Mesothelial cell of epicardium (in vitro differentiated cells): ENCODE measurements at regions not wholly inside any gene's neighbourhood (a gene's known extent, or its start where the extent isn't known, plus 50 kb on each side); places are given as distances from the start of the nearest gene placed in this dataset.

ENCODE experiments used
- DNase-seq, 2 experiments: peaks; one replicate each; pipeline ENCODE4 v3.0.0; 2021; ENCODE audit warnings: low spot score in 2 of 2; ENCODE audit not compliant: unreplicated experiment in 2 of 2
- H3K27ac Mint-ChIP-seq: 2 replicates; pipeline ENCODE4 v1.8.0; 2021; ENCODE audit warnings: mixed read lengths
- H3K27me3 Mint-ChIP-seq: 2 replicates; pipeline ENCODE4 v1.8.0; 2021; ENCODE audit warnings: low read depth, mixed read lengths
- H3K36me3 Mint-ChIP-seq: 2 replicates; pipeline ENCODE4 v1.8.0; 2021; ENCODE audit warnings: mixed read lengths
- H3K4me1 Mint-ChIP-seq: 2 replicates; pipeline ENCODE4 v1.8.0; 2021; ENCODE audit warnings: mixed read lengths
- H3K4me3 Mint-ChIP-seq: 2 replicates; pipeline ENCODE4 v1.8.0; 2021; ENCODE audit warnings: mild to moderate bottlenecking, moderate library complexity, mixed read lengths
- H3K9me3 Mint-ChIP-seq: 2 replicates; pipeline ENCODE4 v1.8.0; 2021; ENCODE audit warnings: mixed read lengths
- TF ChIP-seq, protein P1 (sequence below): fragments of 200-600 bp; sonication (generic); IDR thresholded peaks from one replicate; pipeline ENCODE4 v1.5.0; 2021; ENCODE audit warnings: antibody characterized with exemption; ENCODE audit not compliant: unreplicated experiment

DNA sequence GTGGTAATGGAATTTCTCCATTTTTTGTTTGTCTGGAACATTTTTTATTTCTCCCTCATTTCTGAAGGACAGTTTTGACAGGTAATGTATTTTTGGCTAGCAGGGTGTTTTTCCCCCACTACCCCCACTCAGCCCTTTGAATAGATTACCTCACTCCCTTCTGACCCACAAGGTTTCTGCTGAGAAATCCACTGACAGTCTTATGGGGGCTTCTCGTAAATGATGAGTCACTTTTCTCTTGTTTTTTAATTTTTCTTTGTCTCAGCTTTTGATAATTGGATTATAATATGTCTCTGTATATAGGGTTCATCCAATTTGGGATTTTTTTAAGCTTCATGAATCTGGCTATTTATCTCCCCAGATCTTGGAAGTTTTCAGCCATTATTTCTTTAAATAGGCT lies 74.7 kb upstream of the CCDC71L start:
- Mint-ChIP-seq H3K27me3 (no peaks in the 10 kb centered on the region), H3K4me1 (peaks cover 5% of the 10 kb centered on the region), H3K4me3 (no peak overlapping the region), H3K36me3 (peaks cover 2% of the 10 kb centered on the region), H3K9me3 (peaks cover 26% of the 10 kb centered on the region), H3K27ac (no peak overlapping the region)
- DNase-seq = no peak
- TF ChIP-seq, protein P1, sequence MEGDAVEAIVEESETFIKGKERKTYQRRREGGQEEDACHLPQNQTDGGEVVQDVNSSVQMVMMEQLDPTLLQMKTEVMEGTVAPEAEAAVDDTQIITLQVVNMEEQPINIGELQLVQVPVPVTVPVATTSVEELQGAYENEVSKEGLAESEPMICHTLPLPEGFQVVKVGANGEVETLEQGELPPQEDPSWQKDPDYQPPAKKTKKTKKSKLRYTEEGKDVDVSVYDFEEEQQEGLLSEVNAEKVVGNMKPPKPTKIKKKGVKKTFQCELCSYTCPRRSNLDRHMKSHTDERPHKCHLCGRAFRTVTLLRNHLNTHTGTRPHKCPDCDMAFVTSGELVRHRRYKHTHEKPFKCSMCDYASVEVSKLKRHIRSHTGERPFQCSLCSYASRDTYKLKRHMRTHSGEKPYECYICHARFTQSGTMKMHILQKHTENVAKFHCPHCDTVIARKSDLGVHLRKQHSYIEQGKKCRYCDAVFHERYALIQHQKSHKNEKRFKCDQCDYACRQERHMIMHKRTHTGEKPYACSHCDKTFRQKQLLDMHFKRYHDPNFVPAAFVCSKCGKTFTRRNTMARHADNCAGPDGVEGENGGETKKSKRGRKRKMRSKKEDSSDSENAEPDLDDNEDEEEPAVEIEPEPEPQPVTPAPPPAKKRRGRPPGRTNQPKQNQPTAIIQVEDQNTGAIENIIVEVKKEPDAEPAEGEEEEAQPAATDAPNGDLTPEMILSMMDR = no peak

DNA sequence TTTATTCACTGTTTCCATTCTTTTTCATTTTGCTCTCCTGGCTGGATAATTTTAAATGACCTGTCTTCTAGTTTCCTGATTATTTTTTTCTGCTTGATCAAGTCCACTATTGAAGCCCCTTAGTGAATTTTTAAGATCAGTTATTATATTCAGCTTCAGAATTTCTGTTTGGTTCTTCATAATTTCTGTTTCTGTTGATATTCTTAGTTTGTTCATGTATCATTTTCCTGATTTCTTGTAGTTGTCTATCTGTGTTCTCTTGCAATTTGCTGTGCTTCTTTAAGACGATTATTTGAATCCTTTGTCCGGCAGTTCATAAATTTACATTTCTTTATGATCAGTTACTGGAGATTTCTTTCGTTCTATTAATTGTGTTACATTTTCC lies 75.2 kb upstream of the CCDC71L start:
- no peak overlapping the region for H3K27ac Mint-ChIP-seq
- no peaks in the 10 kb centered on the region for H3K27me3 Mint-ChIP-seq
- peaks cover 2% of the 10 kb centered on the region for H3K36me3 Mint-ChIP-seq
- no peak for DNase-seq
- H3K4me1 Mint-ChIP-seq = peaks cover 5% of the 10 kb centered on the region
- TF ChIP-seq, protein P1 = no peak
- no peak overlapping the region for H3K4me3 Mint-ChIP-seq
- peaks cover 26% of the 10 kb centered on the region for H3K9me3 Mint-ChIP-seq

DNA sequence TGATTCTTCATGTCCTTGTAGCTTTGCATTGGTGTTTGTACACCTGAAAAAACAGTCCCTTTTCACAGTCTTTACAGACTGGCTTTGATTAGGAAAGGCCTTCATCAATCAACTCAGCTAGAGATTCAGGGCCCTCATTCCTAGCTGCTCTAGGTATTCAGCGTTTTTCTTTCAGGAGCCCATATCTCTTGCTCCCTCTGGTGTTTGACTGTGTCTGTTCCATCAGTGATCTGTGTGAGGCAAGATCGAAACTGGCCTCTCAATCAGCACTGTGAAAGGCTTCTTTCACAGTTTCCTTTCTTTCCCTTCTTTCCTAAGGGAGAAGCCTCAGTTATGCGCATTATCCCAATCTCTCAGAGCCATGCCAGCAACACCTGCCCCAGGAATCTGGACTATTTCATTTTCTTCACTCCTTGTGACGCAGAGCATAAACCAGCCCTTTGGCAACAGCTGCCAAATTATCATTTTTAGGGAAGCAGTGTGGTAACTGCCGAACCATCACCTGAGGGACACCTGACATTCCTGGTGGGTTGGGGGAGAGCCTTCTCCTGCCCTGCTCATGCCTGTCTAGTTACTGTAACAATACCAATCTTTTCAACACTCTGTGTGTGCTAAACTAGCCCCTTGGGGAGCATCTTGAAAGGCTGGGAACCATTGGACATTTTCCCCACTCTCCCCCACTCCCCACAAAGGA lies 75.7 kb upstream of the CCDC71L start:
- Mint-ChIP-seq H3K4me3 (no peak overlapping the region), H3K27me3 (no peaks in the 10 kb centered on the region), H3K27ac (peak overlapping the region; percentile 49), H3K4me1 (peaks cover 5% of the 10 kb centered on the region), H3K36me3 (peaks cover 2% of the 10 kb centered on the region), H3K9me3 (peaks cover 26% of the 10 kb centered on the region)
- no peak for DNase-seq
- TF ChIP-seq, protein P1 = no peak

DNA sequence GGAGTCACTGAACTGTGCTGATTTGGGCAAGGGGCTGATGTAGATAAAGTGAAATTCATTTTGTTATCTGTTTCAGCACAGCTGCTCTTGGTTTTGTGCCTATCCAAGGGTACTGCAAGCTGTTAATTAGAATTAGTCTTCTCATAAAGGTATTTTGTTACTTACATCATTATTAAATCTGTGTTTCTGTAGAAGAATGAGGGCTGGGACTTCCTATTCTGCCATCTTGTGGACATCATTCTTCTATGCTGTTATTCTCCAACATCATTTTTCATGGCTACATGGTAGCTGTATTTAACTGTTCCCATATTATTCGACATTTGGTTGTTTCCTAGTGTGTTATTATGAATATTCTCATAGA lies 76.2 kb upstream of the CCDC71L start:
- H3K4me1 Mint-ChIP-seq = peaks cover 5% of the 10 kb centered on the region
- no peak overlapping the region for H3K4me3 Mint-ChIP-seq
- TF ChIP-seq, protein P1 = no peak
- peaks cover 26% of the 10 kb centered on the region for H3K9me3 Mint-ChIP-seq
- peaks cover 2% of the 10 kb centered on the region for H3K36me3 Mint-ChIP-seq
- no peak overlapping the region for H3K27ac Mint-ChIP-seq
- no peaks in the 10 kb centered on the region for H3K27me3 Mint-ChIP-seq
- DNase-seq = no peak

DNA sequence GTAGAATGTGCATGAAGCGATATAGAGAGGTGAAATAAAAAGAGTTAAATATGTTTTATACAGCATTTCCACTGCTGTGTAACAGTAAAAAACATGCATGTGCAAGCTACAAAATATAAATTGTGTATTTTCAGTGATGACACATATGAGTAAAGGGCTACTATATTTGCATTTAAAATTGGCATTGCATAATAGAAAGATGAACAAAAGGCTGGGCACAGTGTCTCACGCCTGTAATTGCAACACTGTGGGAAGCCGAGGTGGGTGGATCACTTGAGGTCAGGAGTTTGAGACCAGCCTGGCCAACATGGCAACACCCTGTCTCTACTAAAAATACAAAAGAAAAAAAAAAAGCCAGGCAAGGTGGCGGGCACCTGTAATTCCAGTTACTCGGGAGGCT lies 79.8 kb upstream of the CCDC71L start:
- DNase-seq = no peak
- Mint-ChIP-seq H3K27ac (no peak overlapping the region), H3K36me3 (peaks cover 2% of the 10 kb centered on the region), H3K4me3 (no peak overlapping the region), H3K4me1 (peaks cover 5% of the 10 kb centered on the region), H3K9me3 (peaks cover 6% of the 10 kb centered on the region), H3K27me3 (no peaks in the 10 kb centered on the region)
- TF ChIP-seq, protein P1 = no peak
